ENCODE measurements at regions not wholly inside any gene's neighbourhood (a gene's known extent, or its start where the extent isn't known, plus 50 kb on each side); places are given as distances from the start of the nearest gene placed in this dataset.

- TF ChIP-seq CTCF (IDR thresholded peaks at IDR 0.05; ENCODE audit: insufficient read depth, missing control alignments), result no peak
- FAIRE-seq (no peak), DNase-seq (ENCODE audit: insufficient read length, low spot score) (no peak)
Observed at GRCh38 chr20:58092871-58093270, 135.6 kb downstream of the ANKRD60 start.

GRCh38 chr20:58092353-58092752, 136.1 kb downstream of the ANKRD60 start:
- FAIRE-seq (no peak), DNase-seq (ENCODE audit: insufficient read length, low spot score) (no peak)
- no peak for TF ChIP-seq CTCF (IDR thresholded peaks at IDR 0.05; ENCODE audit: insufficient read depth, missing control alignments)

- FAIRE-seq (no peak), DNase-seq (ENCODE audit: insufficient read length, low spot score) (no peak)
- no peak for TF ChIP-seq CTCF (IDR thresholded peaks at IDR 0.05; ENCODE audit: insufficient read depth, missing control alignments)
Observed at GRCh38 chr20:58091810-58092209, 136.6 kb downstream of the ANKRD60 start.

- FAIRE-seq (no peak), DNase-seq (ENCODE audit: insufficient read length, low spot score) (no peak)
- no peak for TF ChIP-seq CTCF (IDR thresholded peaks at IDR 0.05; ENCODE audit: insufficient read depth, missing control alignments)
Observed at GRCh38 chr20:58090161-58090560, 138.3 kb downstream of the ANKRD60 start.

GRCh38 chr20:58088625-58089024, 139.8 kb downstream of the ANKRD60 start:
- DNase-seq (ENCODE audit: insufficient read length, low spot score) (no peak), FAIRE-seq (no peak)
- TF ChIP-seq CTCF (IDR thresholded peaks at IDR 0.05; ENCODE audit: insufficient read depth, missing control alignments), result no peak

GRCh38 chr20:58088105-58088504, 140.3 kb downstream of the ANKRD60 start:
- FAIRE-seq, result no peak

GRCh38 chr20:58087562-58087858, 140.9 kb downstream of the ANKRD60 start:
- no peak for TF ChIP-seq CTCF (IDR thresholded peaks at IDR 0.05; ENCODE audit: insufficient read depth, missing control alignments)
- FAIRE-seq (no peak), DNase-seq (ENCODE audit: insufficient read length, low spot score) (no peak)

More at GRCh38 chr20:58088105-58088504, 140.3 kb downstream of the ANKRD60 start:
- no peak for DNase-seq (ENCODE audit: insufficient read length, low spot score)
- TF ChIP-seq CTCF (IDR thresholded peaks at IDR 0.05; ENCODE audit: insufficient read depth, missing control alignments), result no peak
